ENCODE measurements at regions not wholly inside any gene's neighbourhood (a gene's known extent, or its start where the extent isn't known, plus 50 kb on each side); places are given as distances from the start of the nearest gene placed in this dataset.
A peak's percentile ranks its signal among the peaks of the same experiment; 100 is the strongest.

DNA sequence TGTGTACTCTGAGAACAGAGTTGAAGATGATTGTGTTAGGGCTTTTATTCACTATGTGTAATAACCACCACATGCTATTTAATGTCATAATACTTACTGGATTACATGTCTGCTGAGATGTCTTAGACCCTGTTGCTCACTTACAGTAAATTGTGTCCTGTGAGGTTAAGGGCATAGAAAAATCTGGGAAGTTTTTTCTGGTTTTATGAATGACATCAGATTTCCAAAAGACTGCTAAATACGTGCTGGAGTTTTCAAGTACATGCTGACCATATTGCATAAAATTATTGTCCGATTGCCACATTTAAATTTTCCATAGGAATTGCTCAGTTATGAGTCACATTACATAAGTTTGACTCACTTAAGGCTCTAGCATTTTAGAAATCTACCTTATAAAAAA lies 96.7 kb upstream of the COL5A2 start:
- no peaks in the 10 kb centered on the region for H3K27me3 ChIP-seq
- no peaks in the 10 kb centered on the region for H3K9me3 ChIP-seq
- H3K36me3 ChIP-seq: no peaks in the 10 kb centered on the region
- no peaks in the 10 kb centered on the region for H3K4me1 ChIP-seq
- H3K27ac ChIP-seq: no peak overlapping the region
- H3K4me3 ChIP-seq: no peak overlapping the region
- intact Hi-C loops (cut with DNase I): no loop called here
- DNase-seq (ENCODE audit: extremely low spot score in 2 of 2): no peak
- TF ChIP-seq POLR2A (IDR thresholded peaks at IDR 0.05) (no peak), POLR2AphosphoS5 (IDR thresholded peaks at IDR 0.05; ENCODE audit: insufficient read depth in 1 of 2, low read depth in 1 of 2) (no peak), CTCF (IDR thresholded peaks at IDR 0.05) (no peak)

DNA sequence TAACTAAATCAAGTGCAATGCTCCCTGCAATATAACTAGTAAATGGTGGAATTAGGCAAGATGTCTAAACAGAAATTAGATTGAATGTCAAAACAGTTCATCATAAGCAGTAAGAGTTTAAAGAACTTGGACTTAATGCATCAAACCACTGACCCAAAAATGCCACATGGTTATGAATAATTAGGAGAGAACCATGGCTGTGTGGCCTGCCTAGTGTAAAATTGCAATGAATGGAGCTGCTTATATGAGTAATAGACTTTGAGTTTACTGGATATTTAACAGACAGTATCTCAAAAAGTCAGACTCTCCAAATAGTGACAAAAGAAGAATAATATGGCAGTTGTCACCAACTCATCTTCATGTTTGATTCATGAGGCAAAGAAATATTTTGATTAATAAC lies 101.6 kb upstream of the COL5A2 start:
- no peaks in the 10 kb centered on the region for H3K36me3 ChIP-seq
- TF ChIP-seq CTCF (IDR thresholded peaks at IDR 0.05) (no peak), POLR2A (IDR thresholded peaks at IDR 0.05) (no peak), POLR2AphosphoS5 (IDR thresholded peaks at IDR 0.05; ENCODE audit: insufficient read depth in 1 of 2, low read depth in 1 of 2) (no peak)
- DNase-seq (ENCODE audit: extremely low spot score in 2 of 2): no peak
- intact Hi-C loops (cut with DNase I): loop anchor here (10.0 kb wide), 1 partner anchor 186 kb away; no protein-coding TSS in a partner anchor
- H3K27me3 ChIP-seq: no peaks in the 10 kb centered on the region
- H3K9me3 ChIP-seq: no peaks in the 10 kb centered on the region
- no peaks in the 10 kb centered on the region for H3K4me1 ChIP-seq
- H3K27ac ChIP-seq: no peak overlapping the region
- no peak overlapping the region for H3K4me3 ChIP-seq

DNA sequence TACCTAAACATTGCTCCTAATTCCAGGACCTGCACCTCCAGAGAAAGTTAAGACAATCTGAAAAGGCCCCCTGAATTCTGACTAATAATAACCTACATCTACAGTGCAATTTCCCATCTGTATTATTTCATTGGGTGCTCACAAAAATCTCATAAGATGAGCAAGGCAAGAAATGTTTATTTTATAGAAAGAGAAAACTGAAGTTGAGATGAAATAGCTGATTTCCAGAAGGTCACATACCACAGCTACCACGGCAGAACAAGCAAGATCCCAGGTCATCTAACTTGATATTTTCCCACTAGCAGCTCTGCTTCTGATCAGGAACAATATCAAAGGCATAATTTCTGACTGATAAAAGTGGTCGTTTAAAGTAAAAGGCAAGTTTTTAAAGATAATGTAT lies 105.8 kb upstream of the COL5A2 start:
- H3K27me3 ChIP-seq: no peaks in the 10 kb centered on the region
- H3K4me1 ChIP-seq: no peaks in the 10 kb centered on the region
- H3K9me3 ChIP-seq: no peaks in the 10 kb centered on the region
- TF ChIP-seq CTCF (IDR thresholded peaks at IDR 0.05) (no peak), POLR2AphosphoS5 (IDR thresholded peaks at IDR 0.05; ENCODE audit: insufficient read depth in 1 of 2, low read depth in 1 of 2) (no peak), POLR2A (IDR thresholded peaks at IDR 0.05) (no peak)
- DNase-seq (ENCODE audit: extremely low spot score in 2 of 2): no peak
- H3K4me3 ChIP-seq: no peak overlapping the region
- no peaks in the 10 kb centered on the region for H3K36me3 ChIP-seq
- H3K27ac ChIP-seq: peak overlapping the region; percentile 68
- intact Hi-C loops (cut with DNase I): loop anchor here (10.0 kb wide), 1 partner anchor 191 kb away; no protein-coding TSS in a partner anchor

GRCh38 chr2:189285962-189286645 lies 106.5 kb upstream of the COL5A2 start:
- H3K4me1 ChIP-seq: no peaks in the 10 kb centered on the region
- H3K27me3 ChIP-seq: no peaks in the 10 kb centered on the region
- no peak for DNase-seq (ENCODE audit: extremely low spot score in 2 of 2)
- H3K27ac ChIP-seq: peak overlapping the region; percentile 68
- H3K9me3 ChIP-seq: no peaks in the 10 kb centered on the region
- TF ChIP-seq CTCF (IDR thresholded peaks at IDR 0.05): no peak
- TF ChIP-seq POLR2A (IDR thresholded peaks at IDR 0.05): no peak
- TF ChIP-seq POLR2AphosphoS5 (IDR thresholded peaks at IDR 0.05; ENCODE audit: insufficient read depth in 1 of 2, low read depth in 1 of 2): peak in 1 of 2 donors; percentile 51
- H3K36me3 ChIP-seq: no peaks in the 10 kb centered on the region
- intact Hi-C loops (cut with DNase I): loop anchor here (10.0 kb wide), 1 partner anchor 191 kb away; no protein-coding TSS in a partner anchor
- no peak overlapping the region for H3K4me3 ChIP-seq

DNA sequence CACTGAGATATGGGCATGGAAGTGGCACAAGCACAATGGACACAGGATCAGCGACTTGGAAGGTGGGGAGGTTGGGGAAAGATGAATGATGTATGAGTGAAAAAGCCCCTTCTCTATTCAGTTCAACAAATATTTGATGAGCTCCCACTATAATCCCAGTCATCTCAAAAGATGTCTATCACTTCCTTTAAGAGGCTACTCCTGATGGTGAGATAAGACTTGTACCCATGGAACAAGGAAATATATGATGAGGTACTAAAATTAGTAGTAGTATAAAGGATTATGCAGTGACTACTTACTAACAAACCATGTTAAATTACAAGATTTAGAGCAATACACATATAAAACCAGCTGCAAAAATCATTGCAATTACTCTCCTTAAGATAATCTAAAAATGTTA lies 107.8 kb upstream of the COL5A2 start:
- DNase-seq (ENCODE audit: extremely low spot score in 2 of 2): no peak
- H3K9me3 ChIP-seq: no peaks in the 10 kb centered on the region
- no peak overlapping the region for H3K4me3 ChIP-seq
- H3K27me3 ChIP-seq: no peaks in the 10 kb centered on the region
- no peaks in the 10 kb centered on the region for H3K36me3 ChIP-seq
- intact Hi-C loops (cut with DNase I): loop anchor here (10.0 kb wide), 1 partner anchor 193 kb away; no protein-coding TSS in a partner anchor
- H3K4me1 ChIP-seq: no peaks in the 10 kb centered on the region
- H3K27ac ChIP-seq: peak overlapping the region; percentile 68
- no peak for TF ChIP-seq POLR2AphosphoS5 (IDR thresholded peaks at IDR 0.05; ENCODE audit: insufficient read depth in 1 of 2, low read depth in 1 of 2)
- no peak for TF ChIP-seq CTCF (IDR thresholded peaks at IDR 0.05)
- TF ChIP-seq POLR2A (IDR thresholded peaks at IDR 0.05): no peak
